ENCODE measurements at regions not wholly inside any gene's neighbourhood (a gene's known extent, or its start where the extent isn't known, plus 50 kb on each side); places are given as distances from the start of the nearest gene placed in this dataset.

DNA sequence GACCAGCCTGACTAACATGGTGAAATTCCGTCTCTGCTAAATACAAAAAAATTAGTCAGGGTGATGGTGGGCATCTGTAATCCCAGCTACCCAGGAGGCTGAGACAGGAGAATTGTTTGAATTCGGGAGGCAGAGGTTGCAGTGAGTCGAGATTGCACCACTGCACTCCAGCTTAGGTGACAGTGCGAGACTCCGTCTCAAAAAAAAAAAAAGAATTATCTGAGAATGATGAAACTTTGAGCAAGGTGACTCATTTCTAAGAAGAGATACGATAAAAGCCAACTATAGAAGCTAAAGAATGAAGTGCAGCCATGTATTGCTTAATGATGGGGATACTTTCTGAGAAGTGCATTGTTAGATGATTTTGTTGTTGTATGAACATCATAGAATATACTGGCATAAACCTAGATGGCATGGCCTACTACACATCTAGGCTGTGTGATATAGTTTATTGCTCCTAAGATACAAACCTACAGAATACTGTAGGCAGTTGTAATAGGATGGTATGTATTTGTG lies 64.7 kb downstream of the SNRPE start:
- Histone ChIP-seq H3K4me3 (ENCODE audit: low read depth, low read length) (no peak overlapping the region), H3K36me3 (ENCODE audit: control insufficient read depth, insufficient read depth, low read length) (no peaks in the 10 kb centered on the region), H3K27me3 (ENCODE audit: control insufficient read depth, insufficient read depth, low read length) (no peaks in the 10 kb centered on the region)
- TF ChIP-seq, protein P1, sequence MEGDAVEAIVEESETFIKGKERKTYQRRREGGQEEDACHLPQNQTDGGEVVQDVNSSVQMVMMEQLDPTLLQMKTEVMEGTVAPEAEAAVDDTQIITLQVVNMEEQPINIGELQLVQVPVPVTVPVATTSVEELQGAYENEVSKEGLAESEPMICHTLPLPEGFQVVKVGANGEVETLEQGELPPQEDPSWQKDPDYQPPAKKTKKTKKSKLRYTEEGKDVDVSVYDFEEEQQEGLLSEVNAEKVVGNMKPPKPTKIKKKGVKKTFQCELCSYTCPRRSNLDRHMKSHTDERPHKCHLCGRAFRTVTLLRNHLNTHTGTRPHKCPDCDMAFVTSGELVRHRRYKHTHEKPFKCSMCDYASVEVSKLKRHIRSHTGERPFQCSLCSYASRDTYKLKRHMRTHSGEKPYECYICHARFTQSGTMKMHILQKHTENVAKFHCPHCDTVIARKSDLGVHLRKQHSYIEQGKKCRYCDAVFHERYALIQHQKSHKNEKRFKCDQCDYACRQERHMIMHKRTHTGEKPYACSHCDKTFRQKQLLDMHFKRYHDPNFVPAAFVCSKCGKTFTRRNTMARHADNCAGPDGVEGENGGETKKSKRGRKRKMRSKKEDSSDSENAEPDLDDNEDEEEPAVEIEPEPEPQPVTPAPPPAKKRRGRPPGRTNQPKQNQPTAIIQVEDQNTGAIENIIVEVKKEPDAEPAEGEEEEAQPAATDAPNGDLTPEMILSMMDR (IDR thresholded peaks at IDR 0.05; ENCODE audit: insufficient read depth, low read length, poor library complexity, severe bottlenecking): no peak
- DNase-seq (ENCODE audit: low read depth): no peak

DNA sequence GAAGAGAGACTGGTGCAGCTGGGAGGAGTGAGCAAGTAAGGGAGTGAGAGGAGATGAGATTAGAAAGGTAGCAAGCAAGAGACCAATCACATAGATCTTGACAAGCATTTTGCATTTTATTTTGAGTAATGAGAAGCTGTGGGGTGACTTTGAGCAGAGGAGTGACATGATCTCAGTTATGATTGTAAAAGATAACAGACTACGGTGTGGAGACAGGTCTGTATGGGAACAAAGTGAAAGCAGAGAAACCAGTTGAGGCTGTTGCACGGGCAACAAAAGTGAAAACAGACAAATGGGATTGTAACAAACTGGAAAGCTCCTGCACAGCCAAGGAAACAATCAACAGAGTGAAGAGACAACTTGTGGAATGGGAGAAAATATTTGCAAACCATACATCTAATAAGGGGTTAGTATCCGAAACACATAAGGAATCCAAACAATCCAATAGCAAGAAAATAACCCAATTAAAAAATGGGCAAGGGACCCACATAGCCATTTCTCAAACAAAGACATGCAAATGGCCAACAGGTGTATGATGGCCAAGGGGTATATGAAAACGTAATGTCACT lies 68.4 kb downstream of the SNRPE start:
- Histone ChIP-seq H3K36me3 (ENCODE audit: control insufficient read depth, insufficient read depth, low read length) (no peaks in the 10 kb centered on the region), H3K27me3 (ENCODE audit: control insufficient read depth, insufficient read depth, low read length) (no peaks in the 10 kb centered on the region), H3K4me3 (ENCODE audit: low read depth, low read length) (no peak overlapping the region)
- TF ChIP-seq, protein P1 (IDR thresholded peaks at IDR 0.05; ENCODE audit: insufficient read depth, low read length, poor library complexity, severe bottlenecking): no peak
- no peak for DNase-seq (ENCODE audit: low read depth)

GRCh38 chr1:203930342-203930741 lies 68.9 kb downstream of the SNRPE start:
- Histone ChIP-seq H3K4me3 (ENCODE audit: low read depth, low read length) (no peak overlapping the region), H3K27me3 (ENCODE audit: control insufficient read depth, insufficient read depth, low read length) (no peaks in the 10 kb centered on the region), H3K36me3 (ENCODE audit: control insufficient read depth, insufficient read depth, low read length) (no peaks in the 10 kb centered on the region)
- TF ChIP-seq, protein P1 (IDR thresholded peaks at IDR 0.05; ENCODE audit: insufficient read depth, low read length, poor library complexity, severe bottlenecking): no peak
- no peak for DNase-seq (ENCODE audit: low read depth)

- TF ChIP-seq, protein P1 (IDR thresholded peaks at IDR 0.05; ENCODE audit: insufficient read depth, low read length, poor library complexity, severe bottlenecking): no peak
- Histone ChIP-seq H3K4me3 (ENCODE audit: low read depth, low read length) (no peak overlapping the region), H3K27me3 (ENCODE audit: control insufficient read depth, insufficient read depth, low read length) (no peaks in the 10 kb centered on the region), H3K36me3 (ENCODE audit: control insufficient read depth, insufficient read depth, low read length) (no peaks in the 10 kb centered on the region)
- DNase-seq (ENCODE audit: low read depth): no peak
Measured at GRCh38 chr1:203931953-203932352, 70.6 kb downstream of the SNRPE start.

- TF ChIP-seq, protein P1 (IDR thresholded peaks at IDR 0.05; ENCODE audit: insufficient read depth, low read length, poor library complexity, severe bottlenecking): no peak
- Histone ChIP-seq H3K4me3 (ENCODE audit: low read depth, low read length) (no peak overlapping the region), H3K27me3 (ENCODE audit: control insufficient read depth, insufficient read depth, low read length) (no peaks in the 10 kb centered on the region), H3K36me3 (ENCODE audit: control insufficient read depth, insufficient read depth, low read length) (no peaks in the 10 kb centered on the region)
- DNase-seq (ENCODE audit: low read depth): no peak
Measured at GRCh38 chr1:203932556-203932955, 71.2 kb downstream of the SNRPE start.

GRCh38 chr1:203934027-203934426 lies 72.6 kb downstream of the SNRPE start:
- Histone ChIP-seq H3K27me3 (ENCODE audit: control insufficient read depth, insufficient read depth, low read length) (no peaks in the 10 kb centered on the region), H3K36me3 (ENCODE audit: control insufficient read depth, insufficient read depth, low read length) (no peaks in the 10 kb centered on the region), H3K4me3 (ENCODE audit: low read depth, low read length) (no peak overlapping the region)
- no peak for DNase-seq (ENCODE audit: low read depth)
- TF ChIP-seq, protein P1 (IDR thresholded peaks at IDR 0.05; ENCODE audit: insufficient read depth, low read length, poor library complexity, severe bottlenecking): no peak

All from kidney epithelial cell (primary cell).